H54 (cell line): ENCODE measurements at regions not wholly inside any gene's neighbourhood (a gene's known extent, or its start where the extent isn't known, plus 50 kb on each side); places are given as distances from the start of the nearest gene placed in this dataset.

Experiments
- DNase-seq: peaks from one replicate; pipeline ENCODE4 v3.0.0; 2011; ENCODE audit warnings: low spot score, mixed read lengths; ENCODE audit not compliant: insufficient read length
- FAIRE-seq: peaks from 3 replicates; lab custom pipeline; 2011; peaks lifted over from hg19 to GRCh38; lab: Jason Lieb, UNC
- POLR2A ChIP-seq: IDR thresholded peaks from 2 replicates; pipeline ENCODE4 v1.6.1; 2011; ENCODE audit warnings: low read depth, mild to moderate bottlenecking, low read length

- FAIRE-seq: no peak
- no peak for DNase-seq
- no peak for TF ChIP-seq POLR2A
These were observed 341.9 kb downstream of the KCNRG start for GRCh38 chr13:50357136-50357535.

- peak; percentile 19 for DNase-seq
These were observed 342.4 kb downstream of the KCNRG start for GRCh38 chr13:50357586-50358118.

GRCh38 chr13:50358231-50359040 is 343.2 kb downstream of the KCNRG start:
- TF ChIP-seq POLR2A: no peak
- no peak for FAIRE-seq
- no peak for DNase-seq

More at GRCh38 chr13:50357586-50358118, 342.4 kb downstream of the KCNRG start:
- no peak for TF ChIP-seq POLR2A
- peak; percentile 91 for FAIRE-seq

- TF ChIP-seq POLR2A: no peak
- no peak for FAIRE-seq
These were observed 343.8 kb downstream of the KCNRG start for GRCh38 chr13:50359041-50359367.

GRCh38 chr13:50359779-50360178 is 344.5 kb downstream of the KCNRG start:
- no peak for TF ChIP-seq POLR2A
- no peak for DNase-seq
- no peak for FAIRE-seq

More at GRCh38 chr13:50359041-50359367, 343.8 kb downstream of the KCNRG start:
- no peak for DNase-seq

- no peak for FAIRE-seq
- TF ChIP-seq POLR2A: no peak
- DNase-seq: no peak
These were observed 345.4 kb downstream of the KCNRG start for GRCh38 chr13:50360637-50361036.

- DNase-seq (no peak), FAIRE-seq (no peak)
- no peak for TF ChIP-seq POLR2A
These were observed 346.0 kb downstream of the KCNRG start for GRCh38 chr13:50361282-50361681.

GRCh38 chr13:50365408-50366391 is 350.5 kb downstream of the KCNRG start:
- FAIRE-seq (no peak), DNase-seq (no peak)
- TF ChIP-seq POLR2A: no peak

- DNase-seq (no peak), FAIRE-seq (no peak)
- no peak for TF ChIP-seq POLR2A
These were observed 351.4 kb downstream of the KCNRG start for GRCh38 chr13:50366488-50367174.

- FAIRE-seq: no peak
- TF ChIP-seq POLR2A: no peak
- no peak for DNase-seq
These were observed 354.4 kb downstream of the KCNRG start for GRCh38 chr13:50369646-50370045.

- DNase-seq (no peak), FAIRE-seq (no peak)
- TF ChIP-seq POLR2A: no peak
These were observed 355.2 kb downstream of the KCNRG start for GRCh38 chr13:50370303-50370950.

- FAIRE-seq (no peak), DNase-seq (no peak)
- TF ChIP-seq POLR2A: no peak
These were observed 359.3 kb downstream of the KCNRG start for GRCh38 chr13:50374517-50374916.

- peak; percentile 85 for FAIRE-seq
- no peak for TF ChIP-seq POLR2A
- DNase-seq: peak; percentile 21
These were observed 360.5 kb downstream of the KCNRG start for GRCh38 chr13:50375792-50376191.
